Testis (tissue), 2 donors: ENCODE measurements at regions not wholly inside any gene's neighbourhood (a gene's known extent, or its start where the extent isn't known, plus 50 kb on each side); places are given as distances from the start of the nearest gene placed in this dataset.

ENCODE experiments used
- DNase-seq: peaks from one replicate; pipeline ENCODE4 v3.0.0-alpha.2; 2019
- H3K27ac ChIP-seq, 2 donors: fragments of 200-600 bp; sonication (generic); one replicate each; pipeline ENCODE4 v1.5.1; 2019
- H3K27me3 ChIP-seq: fragments of 200-600 bp; sonication (generic); one replicate; pipeline ENCODE4 v1.5.1; 2019
- H3K36me3 ChIP-seq: fragments of 200-600 bp; sonication (generic); one replicate; pipeline ENCODE4 v1.5.1; 2017; ENCODE audit warnings: low read depth; ENCODE audit errors: missing control alignments
- H3K4me1 ChIP-seq: fragments of 200-600 bp; sonication (generic); one replicate; pipeline ENCODE4 v1.5.1; 2019
- H3K4me3 ChIP-seq, 2 donors: fragments of 200-600 bp; sonication (generic); one replicate each; pipeline ENCODE4 v1.5.1; 2017 to 2019
- H3K9me3 ChIP-seq: fragments of 200-600 bp; sonication (generic); one replicate; pipeline ENCODE4 v1.5.1; 2017
- POLR2A ChIP-seq: fragments of 450-650 bp; IDR thresholded peaks from one replicate; pipeline ENCODE4 v1.6.1; 2017; ENCODE audit warnings: antibody characterized with exemption, mild to moderate bottlenecking, moderate library complexity
- WGBS, 2 donors: methylation state at CpG; one replicate each; pipeline ENCODE4 v1.1.5; 2018; 5-methylcytosine and 5-hydroxymethylcytosine counted together
- intact Hi-C: fragments of 100-400 bp; cut with DNase I; formaldehyde crosslinking; loops from one replicate; pipeline ENCODE4 v1.15.1; 2023; ENCODE audit warnings: low total_unique reads
- TF ChIP-seq, protein P1 (sequence below), 3 experiments: fragments of 450-650 bp in 2 of 3; fragments of 200-600 bp in 1 of 3; sonication (generic) in 1 of 3; IDR thresholded peaks; one replicate each; pipeline ENCODE4 v1.5.1; 2016 to 2019; ENCODE audit warnings: antibody characterized with exemption in 3 of 3, mild to moderate bottlenecking in 2 of 3, moderate library complexity in 1 of 3

DNA sequence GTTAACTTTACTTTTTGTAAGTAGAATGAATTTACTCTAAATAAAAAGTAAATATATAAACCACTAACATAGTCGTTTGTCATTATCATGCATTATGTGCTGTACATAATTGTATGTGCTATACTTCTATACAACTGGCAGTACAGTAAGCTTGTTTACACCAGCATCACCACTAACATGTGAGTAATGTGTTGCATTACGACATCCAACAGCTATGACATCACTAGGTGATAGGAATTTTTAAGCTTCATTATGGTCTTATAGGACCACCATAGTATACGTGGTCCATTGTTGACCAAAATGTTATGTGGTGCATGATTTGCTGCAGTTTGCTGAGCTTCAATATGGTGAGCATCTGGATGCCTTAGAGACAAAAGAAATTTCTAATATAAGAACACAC is 819.1 kb upstream of the GRAMD2B start:
- TF ChIP-seq, protein P1, sequence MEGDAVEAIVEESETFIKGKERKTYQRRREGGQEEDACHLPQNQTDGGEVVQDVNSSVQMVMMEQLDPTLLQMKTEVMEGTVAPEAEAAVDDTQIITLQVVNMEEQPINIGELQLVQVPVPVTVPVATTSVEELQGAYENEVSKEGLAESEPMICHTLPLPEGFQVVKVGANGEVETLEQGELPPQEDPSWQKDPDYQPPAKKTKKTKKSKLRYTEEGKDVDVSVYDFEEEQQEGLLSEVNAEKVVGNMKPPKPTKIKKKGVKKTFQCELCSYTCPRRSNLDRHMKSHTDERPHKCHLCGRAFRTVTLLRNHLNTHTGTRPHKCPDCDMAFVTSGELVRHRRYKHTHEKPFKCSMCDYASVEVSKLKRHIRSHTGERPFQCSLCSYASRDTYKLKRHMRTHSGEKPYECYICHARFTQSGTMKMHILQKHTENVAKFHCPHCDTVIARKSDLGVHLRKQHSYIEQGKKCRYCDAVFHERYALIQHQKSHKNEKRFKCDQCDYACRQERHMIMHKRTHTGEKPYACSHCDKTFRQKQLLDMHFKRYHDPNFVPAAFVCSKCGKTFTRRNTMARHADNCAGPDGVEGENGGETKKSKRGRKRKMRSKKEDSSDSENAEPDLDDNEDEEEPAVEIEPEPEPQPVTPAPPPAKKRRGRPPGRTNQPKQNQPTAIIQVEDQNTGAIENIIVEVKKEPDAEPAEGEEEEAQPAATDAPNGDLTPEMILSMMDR (IDR thresholded peaks at IDR 0.05), result no peak
- TF ChIP-seq POLR2A, result no peak
- no peak overlapping the region for H3K4me3 ChIP-seq
- intact Hi-C loops, result no loop called here
- H3K36me3 ChIP-seq, result no peaks in the 10 kb centered on the region
- H3K9me3 ChIP-seq, result no peaks in the 10 kb centered on the region
- no peak for DNase-seq
- no peaks in the 10 kb centered on the region for H3K27me3 ChIP-seq
- H3K27ac ChIP-seq, result no peak overlapping the region
- no peaks in the 10 kb centered on the region for H3K4me1 ChIP-seq
- WGBS, 2 donors, result 89 to 91% methylated on average over 3 of the region's 3 CpGs

DNA sequence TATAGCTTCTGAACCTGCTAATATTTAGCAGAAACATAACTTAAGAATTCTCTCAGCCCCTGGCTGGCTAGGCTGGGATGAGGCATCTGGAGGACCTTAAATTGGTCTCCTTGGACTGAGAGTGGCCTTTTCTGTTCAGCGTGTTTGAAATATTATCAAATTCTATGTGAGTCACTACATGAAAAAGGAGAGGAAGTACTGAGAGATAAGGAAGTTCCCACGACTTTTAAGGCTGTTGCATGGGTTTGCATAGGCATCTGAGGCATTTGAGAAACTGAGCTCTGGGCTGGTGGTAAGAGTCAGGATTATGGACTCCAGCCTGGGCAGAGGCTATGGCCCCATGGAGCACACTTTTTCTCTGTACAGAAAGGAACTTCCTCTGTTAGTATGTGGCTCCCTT is 816.2 kb upstream of the GRAMD2B start:
- intact Hi-C loops, result no loop called here
- H3K4me3 ChIP-seq, result no peak overlapping the region
- no peak for DNase-seq
- 42 to 63% methylated on average over 2 of the region's 2 CpGs for WGBS, 2 donors
- TF ChIP-seq, protein P1 (IDR thresholded peaks at IDR 0.05), result no peak
- no peak for TF ChIP-seq POLR2A
- no peaks in the 10 kb centered on the region for H3K36me3 ChIP-seq
- no peak overlapping the region for H3K27ac ChIP-seq
- no peaks in the 10 kb centered on the region for H3K9me3 ChIP-seq
- H3K27me3 ChIP-seq, result no peaks in the 10 kb centered on the region
- no peaks in the 10 kb centered on the region for H3K4me1 ChIP-seq

DNA sequence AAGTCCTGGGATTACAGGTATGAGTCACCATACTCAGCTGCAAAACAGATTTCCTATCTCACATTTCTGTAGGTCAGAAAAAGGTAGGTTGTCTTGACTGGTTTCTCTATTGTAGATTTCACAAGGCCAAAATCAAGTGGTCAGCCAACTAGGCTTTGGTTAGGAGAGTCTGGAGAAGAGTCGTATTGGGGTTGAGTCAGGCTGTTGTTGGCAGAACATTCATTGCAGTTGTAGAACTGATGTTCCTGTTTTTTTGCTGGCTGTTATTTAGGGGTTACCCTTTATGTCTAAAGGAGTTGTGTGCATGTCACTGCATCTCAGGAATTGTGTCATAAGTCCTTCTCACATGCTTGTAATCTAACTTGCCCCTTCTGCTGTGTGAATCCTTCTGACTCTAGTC is 814.2 kb upstream of the GRAMD2B start:
- Histone ChIP-seq H3K4me3 (no peak overlapping the region), H3K27ac (no peak overlapping the region), H3K36me3 (no peaks in the 10 kb centered on the region), H3K9me3 (no peaks in the 10 kb centered on the region), H3K4me1 (no peaks in the 10 kb centered on the region), H3K27me3 (no peaks in the 10 kb centered on the region)
- 68 to 93% methylated on average over 1 of the region's 1 CpG for WGBS, 2 donors
- intact Hi-C loops, result no loop called here
- TF ChIP-seq POLR2A, result no peak
- TF ChIP-seq, protein P1 (IDR thresholded peaks at IDR 0.05), result no peak
- DNase-seq, result no peak

DNA sequence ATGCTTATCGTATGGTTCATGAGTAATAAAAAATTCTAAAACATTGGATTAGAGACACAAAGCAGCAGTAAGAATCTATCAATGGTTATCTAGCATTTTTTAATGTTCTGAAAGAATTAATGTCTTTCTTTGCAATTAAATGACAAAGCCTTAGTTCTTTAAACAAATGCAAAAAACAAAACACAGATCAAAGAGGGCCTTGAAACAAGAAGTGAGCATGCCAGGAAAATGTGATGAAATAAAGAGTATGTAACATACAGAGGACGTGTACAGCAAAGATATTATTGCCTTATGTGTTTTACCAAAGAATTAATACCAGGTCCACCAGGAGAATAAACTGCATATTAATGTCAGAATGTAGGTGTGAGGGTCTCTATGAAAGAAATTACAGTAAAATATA is 812.3 kb upstream of the GRAMD2B start:
- Histone ChIP-seq H3K27me3 (no peaks in the 10 kb centered on the region), H3K4me1 (no peaks in the 10 kb centered on the region), H3K4me3 (no peak overlapping the region), H3K27ac (no peak overlapping the region), H3K9me3 (no peaks in the 10 kb centered on the region), H3K36me3 (no peaks in the 10 kb centered on the region)
- DNase-seq, result no peak
- intact Hi-C loops, result no loop called here
- WGBS, 2 donors, result 67 to 75% methylated on average over 2 of the region's 2 CpGs
- TF ChIP-seq, protein P1 (IDR thresholded peaks at IDR 0.05), result no peak
- no peak for TF ChIP-seq POLR2A

DNA sequence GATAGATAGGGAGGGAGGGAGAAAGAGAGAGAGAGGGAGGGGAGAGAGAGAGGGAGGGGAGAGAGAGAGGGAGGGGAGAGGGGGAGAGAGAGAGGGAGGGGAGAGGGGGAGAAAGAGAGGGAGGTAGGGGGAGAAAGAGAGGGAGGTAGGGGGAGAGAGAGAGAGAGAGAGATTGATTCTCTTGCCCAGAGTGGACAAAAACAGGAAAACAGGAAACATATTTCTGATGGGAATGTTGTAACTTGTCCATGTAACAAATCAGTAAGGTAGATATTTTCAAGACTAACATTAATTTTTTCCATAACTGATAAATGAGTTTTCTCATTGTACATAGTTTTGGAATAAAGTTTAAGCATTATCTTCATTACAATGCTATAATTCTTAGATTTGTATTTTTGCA is 811.7 kb upstream of the GRAMD2B start:
- DNase-seq, result no peak
- H3K4me1 ChIP-seq, result no peaks in the 10 kb centered on the region

More for the DNA sequence above, 811.7 kb upstream of the GRAMD2B start:
- no peaks in the 10 kb centered on the region for H3K36me3 ChIP-seq
- no peaks in the 10 kb centered on the region for H3K27me3 ChIP-seq
- TF ChIP-seq, protein P1 (IDR thresholded peaks at IDR 0.05), result no peak
- TF ChIP-seq POLR2A, result no peak
- intact Hi-C loops, result no loop called here
- no peak overlapping the region for H3K27ac ChIP-seq
- no peak overlapping the region for H3K4me3 ChIP-seq
- H3K9me3 ChIP-seq, result no peaks in the 10 kb centered on the region
